Memory B cell (primary cell): ENCODE measurements at regions not wholly inside any gene's neighbourhood (a gene's known extent, or its start where the extent isn't known, plus 50 kb on each side); places are given as distances from the start of the nearest gene placed in this dataset.

Experiments used
- ATAC-seq: fragments of 150-1000 bp; cut with Tn5 transposase; 2 replicates; pipeline ENCODE4 v1.10.0; 2021; ENCODE audit warnings: low read depth, mild to moderate bottlenecking, moderate library complexity
- DNase-seq, 2 donors: peaks; one replicate each; pipeline ENCODE4 v3.0.0; 2022; ENCODE audit warnings: low spot score in 2 of 2
- H3K27ac Mint-ChIP-seq: one replicate; pipeline ENCODE4 v1.8.0; 2022; ENCODE audit warnings: mild to moderate bottlenecking, moderate library complexity, mixed read lengths
- H3K27me3 Mint-ChIP-seq: one replicate; pipeline ENCODE4 v1.8.0; 2022; ENCODE audit warnings: mixed read lengths
- H3K36me3 Mint-ChIP-seq: one replicate; pipeline ENCODE4 v1.8.0; 2022; ENCODE audit warnings: mild to moderate bottlenecking, mixed read lengths
- H3K4me1 Mint-ChIP-seq: one replicate; pipeline ENCODE4 v1.8.0; 2022; ENCODE audit warnings: mixed read lengths
- H3K4me3 Mint-ChIP-seq: one replicate; pipeline ENCODE4 v1.8.0; 2022; ENCODE audit warnings: mild to moderate bottlenecking, moderate library complexity, mixed read lengths
- H3K9me3 Mint-ChIP-seq: one replicate; pipeline ENCODE4 v1.8.0; 2022; ENCODE audit warnings: mixed read lengths

- peaks cover 1% of the 10 kb centered on the region for H3K27me3 Mint-ChIP-seq
- H3K27ac Mint-ChIP-seq, result no peak overlapping the region
- no peaks in the 10 kb centered on the region for H3K4me1 Mint-ChIP-seq
- ATAC-seq (no peak), DNase-seq (peak; percentile 50 to 69)
- no peaks in the 10 kb centered on the region for H3K36me3 Mint-ChIP-seq
- H3K9me3 Mint-ChIP-seq, result no peaks in the 10 kb centered on the region
- no peak overlapping the region for H3K4me3 Mint-ChIP-seq
These were observed 338.0 kb upstream of the MKI67 start for GRCh38 chr10:128463991-128464760.

GRCh38 chr10:128465697-128466096, 339.5 kb upstream of the MKI67 start:
- Mint-ChIP-seq H3K9me3 (no peaks in the 10 kb centered on the region), H3K4me3 (no peak overlapping the region), H3K27me3 (peaks cover 1% of the 10 kb centered on the region), H3K4me1 (no peaks in the 10 kb centered on the region), H3K27ac (no peak overlapping the region), H3K36me3 (no peaks in the 10 kb centered on the region)
- DNase-seq, result no peak
- ATAC-seq, result no peak

GRCh38 chr10:128466831-128467371, 340.7 kb upstream of the MKI67 start:
- ATAC-seq (no peak), DNase-seq (no peak)
- Mint-ChIP-seq H3K9me3 (no peaks in the 10 kb centered on the region), H3K27me3 (peaks cover 1% of the 10 kb centered on the region), H3K27ac (no peak overlapping the region), H3K4me3 (no peak overlapping the region), H3K36me3 (no peaks in the 10 kb centered on the region), H3K4me1 (no peaks in the 10 kb centered on the region)

- no peaks in the 10 kb centered on the region for H3K9me3 Mint-ChIP-seq
- H3K27me3 Mint-ChIP-seq, result peaks cover 1% of the 10 kb centered on the region
- H3K27ac Mint-ChIP-seq, result no peak overlapping the region
- H3K4me1 Mint-ChIP-seq, result no peaks in the 10 kb centered on the region
- no peak for DNase-seq
- no peak overlapping the region for H3K4me3 Mint-ChIP-seq
- H3K36me3 Mint-ChIP-seq, result no peaks in the 10 kb centered on the region
- ATAC-seq, result no peak
These were observed 342.2 kb upstream of the MKI67 start for GRCh38 chr10:128468462-128468861.

- H3K4me3 Mint-ChIP-seq, result no peak overlapping the region
- H3K27ac Mint-ChIP-seq, result no peak overlapping the region
- H3K9me3 Mint-ChIP-seq, result no peaks in the 10 kb centered on the region
- H3K27me3 Mint-ChIP-seq, result peaks cover 1% of the 10 kb centered on the region
- no peaks in the 10 kb centered on the region for H3K4me1 Mint-ChIP-seq
- H3K36me3 Mint-ChIP-seq, result no peaks in the 10 kb centered on the region
- DNase-seq, result no peak
- no peak for ATAC-seq
These were observed 343.3 kb upstream of the MKI67 start for GRCh38 chr10:128469515-128469914.

GRCh38 chr10:128470321-128470965, 344.2 kb upstream of the MKI67 start:
- no peaks in the 10 kb centered on the region for H3K36me3 Mint-ChIP-seq
- H3K4me1 Mint-ChIP-seq, result no peaks in the 10 kb centered on the region
- DNase-seq, result no peak
- no peak overlapping the region for H3K4me3 Mint-ChIP-seq
- no peaks in the 10 kb centered on the region for H3K9me3 Mint-ChIP-seq
- peaks cover 1% of the 10 kb centered on the region for H3K27me3 Mint-ChIP-seq
- no peak for ATAC-seq
- no peak overlapping the region for H3K27ac Mint-ChIP-seq

- no peak for DNase-seq
- Mint-ChIP-seq H3K4me3 (no peak overlapping the region), H3K4me1 (no peaks in the 10 kb centered on the region), H3K36me3 (no peaks in the 10 kb centered on the region), H3K9me3 (no peaks in the 10 kb centered on the region), H3K27ac (no peak overlapping the region), H3K27me3 (peaks cover 1% of the 10 kb centered on the region)
- no peak for ATAC-seq
These were observed 344.9 kb upstream of the MKI67 start for GRCh38 chr10:128471151-128471550.

GRCh38 chr10:128472196-128472595, 346.0 kb upstream of the MKI67 start:
- Mint-ChIP-seq H3K36me3 (no peaks in the 10 kb centered on the region), H3K4me3 (no peak overlapping the region), H3K4me1 (no peaks in the 10 kb centered on the region), H3K27ac (no peak overlapping the region), H3K27me3 (peaks cover 1% of the 10 kb centered on the region), H3K9me3 (no peaks in the 10 kb centered on the region)
- ATAC-seq, result no peak
- DNase-seq, result no peak

GRCh38 chr10:128473396-128473795, 347.2 kb upstream of the MKI67 start:
- no peaks in the 10 kb centered on the region for H3K4me1 Mint-ChIP-seq
- no peaks in the 10 kb centered on the region for H3K27me3 Mint-ChIP-seq
- H3K4me3 Mint-ChIP-seq, result no peak overlapping the region
- no peaks in the 10 kb centered on the region for H3K36me3 Mint-ChIP-seq
- DNase-seq (no peak), ATAC-seq (no peak)
- no peak overlapping the region for H3K27ac Mint-ChIP-seq
- no peaks in the 10 kb centered on the region for H3K9me3 Mint-ChIP-seq

GRCh38 chr10:128473911-128474310, 347.7 kb upstream of the MKI67 start:
- DNase-seq, result no peak
- Mint-ChIP-seq H3K36me3 (no peaks in the 10 kb centered on the region), H3K4me1 (no peaks in the 10 kb centered on the region), H3K27ac (no peak overlapping the region), H3K27me3 (no peaks in the 10 kb centered on the region), H3K9me3 (no peaks in the 10 kb centered on the region), H3K4me3 (no peak overlapping the region)
- no peak for ATAC-seq

- DNase-seq (no peak), ATAC-seq (no peak)
- Mint-ChIP-seq H3K36me3 (no peaks in the 10 kb centered on the region), H3K4me3 (no peak overlapping the region), H3K27me3 (no peaks in the 10 kb centered on the region), H3K4me1 (no peaks in the 10 kb centered on the region), H3K9me3 (no peaks in the 10 kb centered on the region), H3K27ac (no peak overlapping the region)
These were observed 348.3 kb upstream of the MKI67 start for GRCh38 chr10:128474571-128474970.

- Mint-ChIP-seq H3K36me3 (no peaks in the 10 kb centered on the region), H3K4me1 (no peaks in the 10 kb centered on the region), H3K4me3 (no peak overlapping the region), H3K27me3 (peaks cover 3% of the 10 kb centered on the region), H3K9me3 (no peaks in the 10 kb centered on the region), H3K27ac (no peak overlapping the region)
- DNase-seq (no peak), ATAC-seq (no peak)
These were observed 349.6 kb upstream of the MKI67 start for GRCh38 chr10:128475686-128476367.

GRCh38 chr10:128476368-128476725, 350.1 kb upstream of the MKI67 start:
- no peak for ATAC-seq
- Mint-ChIP-seq H3K9me3 (no peaks in the 10 kb centered on the region), H3K4me3 (no peak overlapping the region)

GRCh38 chr10:128476845-128477244, 350.6 kb upstream of the MKI67 start:
- Mint-ChIP-seq H3K9me3 (no peaks in the 10 kb centered on the region), H3K36me3 (no peaks in the 10 kb centered on the region), H3K4me1 (no peaks in the 10 kb centered on the region), H3K27me3 (peaks cover 3% of the 10 kb centered on the region), H3K4me3 (no peak overlapping the region), H3K27ac (no peak overlapping the region)
- ATAC-seq (no peak), DNase-seq (no peak)

More at GRCh38 chr10:128476368-128476725, 350.1 kb upstream of the MKI67 start:
- Mint-ChIP-seq H3K36me3 (no peaks in the 10 kb centered on the region), H3K27me3 (peaks cover 3% of the 10 kb centered on the region), H3K27ac (no peak overlapping the region), H3K4me1 (no peaks in the 10 kb centered on the region)
- DNase-seq, result no peak
